COLO668 (cell line): ENCODE measurements at regions not wholly inside any gene's neighbourhood (a gene's known extent, or its start where the extent isn't known, plus 50 kb on each side); places are given as distances from the start of the nearest gene placed in this dataset.

ENCODE experiments used
- DNase-seq: peaks from one replicate; lab custom pipeline; 2025; ENCODE audit not compliant: unreplicated experiment; lab: John Stamatoyannopoulos, UW

DNA sequence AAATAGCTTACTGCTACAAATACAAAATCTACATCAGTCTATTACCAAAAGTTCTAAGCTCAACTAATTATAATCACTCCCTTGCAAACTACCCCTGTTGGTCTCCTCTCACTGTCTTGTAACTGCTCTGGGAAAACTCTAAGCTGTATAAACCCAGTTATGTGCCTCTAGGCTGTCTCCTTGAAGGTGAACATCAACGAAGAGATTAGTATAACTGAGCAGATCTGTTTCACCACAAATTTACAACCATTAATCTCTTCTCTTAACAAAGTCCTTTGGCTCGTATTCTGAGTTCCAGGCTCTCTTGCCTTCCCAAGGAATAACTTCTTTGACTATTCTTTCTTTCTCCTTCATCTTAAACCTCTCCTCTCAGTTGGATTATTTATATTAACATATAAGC lies 84.4 kb upstream of the PRMT6 start:
- no peak for DNase-seq

DNA sequence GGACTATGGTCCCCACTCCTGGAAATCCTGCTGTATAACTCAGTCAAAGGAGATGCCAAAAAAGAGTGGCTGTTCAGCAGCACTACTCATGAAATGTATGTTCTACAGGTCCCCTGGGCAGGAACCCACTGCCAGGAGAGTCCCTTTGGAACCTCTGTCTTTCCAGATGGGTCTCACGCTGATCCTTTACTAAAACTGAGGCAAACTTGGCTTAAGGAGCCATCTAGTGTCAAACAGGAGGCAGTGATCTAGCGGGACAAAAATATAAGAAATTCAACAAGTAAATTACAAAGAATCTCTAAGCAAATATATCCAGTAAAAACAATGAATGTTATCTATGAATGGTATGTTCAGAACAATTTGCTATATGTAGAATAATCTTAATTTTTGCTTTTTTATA lies 80.5 kb upstream of the PRMT6 start:
- no peak for DNase-seq

DNA sequence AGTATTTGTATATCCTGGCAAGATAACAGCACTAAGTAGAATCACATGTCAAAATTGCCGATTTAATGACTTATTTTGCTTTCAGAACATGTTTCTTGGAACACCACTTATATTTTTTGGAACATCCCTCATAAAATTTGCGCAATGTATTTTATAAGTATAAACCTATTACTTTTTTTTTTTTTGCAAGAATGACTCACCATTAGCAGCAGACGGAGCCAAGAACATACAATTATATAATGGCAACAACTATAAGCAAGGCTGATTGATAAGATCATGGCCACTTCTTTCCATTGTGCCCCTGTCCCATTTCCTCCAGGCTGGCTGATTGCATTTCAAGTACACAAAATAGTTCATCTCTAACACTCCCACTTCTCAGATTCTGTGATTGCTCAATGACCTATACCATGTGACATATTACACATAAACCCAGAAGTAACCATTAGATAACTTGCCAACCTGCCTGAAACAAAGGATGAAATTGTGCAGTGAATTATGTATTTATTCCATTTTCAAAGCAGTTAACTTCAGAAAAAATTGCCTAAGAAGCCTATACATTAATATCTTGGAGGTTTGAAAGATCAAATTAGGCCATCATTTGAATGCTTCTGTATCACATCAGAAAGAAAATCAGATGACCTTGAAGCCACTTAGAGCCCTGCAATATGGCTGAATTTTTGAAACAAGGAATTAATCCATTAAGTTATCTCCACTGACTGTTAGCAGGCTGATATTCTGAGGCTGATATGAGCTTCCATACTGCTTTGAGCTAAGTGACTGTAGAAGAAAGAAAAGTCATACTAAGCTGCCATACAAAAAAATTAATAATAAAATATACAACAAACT lies 77.8 kb upstream of the PRMT6 start:
- no peak for DNase-seq

GRCh38 chr1:106979371-106979770 lies 77.1 kb upstream of the PRMT6 start:
- no peak for DNase-seq

GRCh38 chr1:106980121-106980520 lies 76.4 kb upstream of the PRMT6 start:
- no peak for DNase-seq

- DNase-seq = no peak
These were observed 71.7 kb upstream of the PRMT6 start for GRCh38 chr1:106984801-106985200.

- peak; percentile 20 for DNase-seq
These were observed 69.9 kb upstream of the PRMT6 start for GRCh38 chr1:106986603-106987002.

GRCh38 chr1:106995970-106996369 lies 60.5 kb upstream of the PRMT6 start:
- DNase-seq = no peak

- DNase-seq = no peak
These were observed 58.0 kb upstream of the PRMT6 start for GRCh38 chr1:106998431-106999002.

- DNase-seq = no peak
These were observed 55.6 kb upstream of the PRMT6 start for GRCh38 chr1:107000902-107001301.

DNA sequence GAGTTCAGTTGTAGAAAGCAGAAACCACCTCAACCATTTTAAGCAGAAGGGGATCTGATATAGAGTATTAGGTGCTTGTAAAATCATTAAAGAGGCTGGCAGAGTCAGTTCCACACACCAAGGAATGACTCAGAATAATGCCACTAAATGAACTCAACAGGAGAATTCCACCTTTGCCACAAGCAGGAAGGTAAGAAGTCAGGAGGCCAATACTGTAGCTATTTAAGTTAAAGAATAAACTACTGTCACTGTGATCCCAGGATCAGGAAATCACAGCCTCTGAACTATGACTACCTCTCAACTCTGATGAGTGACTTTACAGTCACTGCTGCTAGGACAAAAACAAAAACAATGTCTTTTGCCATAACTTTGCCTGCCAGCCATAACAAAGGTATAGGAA lies 52.5 kb upstream of the PRMT6 start:
- DNase-seq = no peak

DNA sequence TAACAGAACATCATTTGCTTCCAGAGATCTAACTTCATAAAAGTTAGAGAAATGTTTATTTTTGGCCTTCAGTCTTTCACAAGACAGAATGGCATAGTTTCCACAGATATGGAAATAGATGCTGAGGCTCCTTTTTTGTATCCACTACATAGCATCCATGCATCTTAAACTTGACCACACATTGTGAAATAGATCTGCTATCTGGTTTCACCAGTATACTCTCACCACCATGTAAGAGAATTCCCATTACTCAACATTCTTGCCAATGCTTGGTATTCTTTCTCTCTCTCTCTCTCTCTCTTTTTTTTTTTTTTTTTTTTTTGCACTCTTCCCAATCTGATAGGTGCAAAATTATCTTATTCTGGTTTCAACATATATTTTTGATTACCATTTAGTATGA lies 52.1 kb upstream of the PRMT6 start:
- DNase-seq = no peak
